ENCODE measurements at regions not wholly inside any gene's neighbourhood (a gene's known extent, or its start where the extent isn't known, plus 50 kb on each side); places are given as distances from the start of the nearest gene placed in this dataset.

- DNase-seq, result no peak
These were observed 534.7 kb downstream of the KLF12 start for GRCh38 chr13:73599232-73600128.

- DNase-seq, result no peak
These were observed 536.0 kb downstream of the KLF12 start for GRCh38 chr13:73598020-73598712.

- no peak for DNase-seq
These were observed 537.6 kb downstream of the KLF5 start for GRCh38 chr13:73596382-73596781.

- DNase-seq, result no peak
These were observed 534.5 kb downstream of the KLF5 start for GRCh38 chr13:73593199-73593765.

- DNase-seq, result no peak
These were observed 533.1 kb downstream of the KLF5 start for GRCh38 chr13:73591861-73592260.

GRCh38 chr13:73590795-73591194 is 532.0 kb downstream of the KLF5 start:
- DNase-seq, result no peak

- no peak for DNase-seq
These were observed 526.4 kb downstream of the KLF5 start for GRCh38 chr13:73585236-73585635.

- no peak for DNase-seq
These were observed 524.5 kb downstream of the KLF5 start for GRCh38 chr13:73583331-73583730.

- no peak for DNase-seq
These were observed 521.9 kb downstream of the KLF5 start for GRCh38 chr13:73580513-73581267.

- DNase-seq, result no peak
These were observed 520.9 kb downstream of the KLF5 start for GRCh38 chr13:73579574-73580274.

- no peak for DNase-seq
These were observed 519.6 kb downstream of the KLF5 start for GRCh38 chr13:73578251-73578875.

GRCh38 chr13:73576291-73576690 is 517.5 kb downstream of the KLF5 start:
- DNase-seq, result no peak

- DNase-seq, result no peak
These were observed 514.0 kb downstream of the KLF5 start for GRCh38 chr13:73572824-73573223.

GRCh38 chr13:73571376-73571775 is 512.6 kb downstream of the KLF5 start:
- DNase-seq, result no peak

- DNase-seq, result no peak
These were observed 498.1 kb downstream of the KLF5 start for GRCh38 chr13:73556902-73557301.

- no peak for DNase-seq
These were observed 497.3 kb downstream of the KLF5 start for GRCh38 chr13:73556128-73556527.

- no peak for DNase-seq
These were observed 492.9 kb downstream of the KLF5 start for GRCh38 chr13:73551736-73552135.

GRCh38 chr13:73549717-73550116 is 490.9 kb downstream of the KLF5 start:
- no peak for DNase-seq

- DNase-seq, result no peak
These were observed 489.6 kb downstream of the KLF5 start for GRCh38 chr13:73548449-73548848.

GRCh38 chr13:73547239-73547638 is 488.4 kb downstream of the KLF5 start:
- no peak for DNase-seq

- DNase-seq, result no peak
These were observed 485.4 kb downstream of the KLF5 start for GRCh38 chr13:73544175-73544574.

- DNase-seq, result no peak
These were observed 483.6 kb downstream of the KLF5 start for GRCh38 chr13:73542446-73542845.

All from NCI-H1105 treated with DMSO at 0.1 percent for 48 hours (cell line).